ENCODE measurements at regions not wholly inside any gene's neighbourhood (a gene's known extent, or its start where the extent isn't known, plus 50 kb on each side); places are given as distances from the start of the nearest gene placed in this dataset.

GRCh38 chr3:55407426-55407820 lies 79.7 kb downstream of the WNT5A start:
- Mint-ChIP-seq H3K9me3 (no peaks in the 10 kb centered on the region), H3K27ac (no peak overlapping the region), H3K4me1 (no peaks in the 10 kb centered on the region), H3K4me3 (no peak overlapping the region), H3K27me3 (ENCODE audit: low read depth) (no peaks in the 10 kb centered on the region), H3K36me3 (no peaks in the 10 kb centered on the region)
- DNase-seq (ENCODE audit: low spot score): no peak
- no peak for TF ChIP-seq ARID4B (CRISPR knock-in tag; IDR thresholded peaks at IDR 0.05; ENCODE audit: borderline replicate concordance)
- TF ChIP-seq CREM (CRISPR knock-in tag; IDR thresholded peaks at IDR 0.05): no peak
- no peak for TF ChIP-seq E2F5 (CRISPR knock-in tag; IDR thresholded peaks at IDR 0.05)
- no peak for TF ChIP-seq NFATC4 (CRISPR knock-in tag; IDR thresholded peaks at IDR 0.05)
- no peak for TF ChIP-seq IRF1 (CRISPR knock-in tag; IDR thresholded peaks at IDR 0.05)
- no peak for TF ChIP-seq ZBTB43 (CRISPR knock-in tag; IDR thresholded peaks at IDR 0.05)
- ChIA-PET CTCF (no interaction called here), POLR2A (no interaction called here)
- ATAC-seq: no peak

GRCh38 chr3:55406696-55407425 lies 80.2 kb downstream of the WNT5A start:
- no peak overlapping the region for H3K4me3 Mint-ChIP-seq
- no peaks in the 10 kb centered on the region for H3K27me3 Mint-ChIP-seq (ENCODE audit: low read depth)
- ATAC-seq (no peak), DNase-seq (ENCODE audit: low spot score) (no peak)
- POLR2A ChIA-PET: no interaction called here
- no peak overlapping the region for H3K27ac Mint-ChIP-seq
- CTCF ChIA-PET: interaction anchor here (1.7 to 1.8 kb wide), 2 partner anchors 28 to 46 kb away, joined by 4 to 5 read pairs; no protein-coding TSS in a partner anchor
- no peaks in the 10 kb centered on the region for H3K36me3 Mint-ChIP-seq
- TF ChIP-seq MAX (CRISPR knock-in tag; IDR thresholded peaks at IDR 0.05): no peak
- no peak for TF ChIP-seq ZNF671 (CRISPR knock-in tag; IDR thresholded peaks at IDR 0.05)
- TF ChIP-seq NFE2L1 (CRISPR knock-in tag; IDR thresholded peaks at IDR 0.05): no peak
- no peak for TF ChIP-seq SMAD4 (CRISPR knock-in tag; IDR thresholded peaks at IDR 0.05)
- no peak for TF ChIP-seq ATF3 (CRISPR knock-in tag; conservative IDR thresholded peaks at IDR 0.05)
- TF ChIP-seq NR3C1 (CRISPR knock-in tag; conservative IDR thresholded peaks at IDR 0.05; ENCODE audit: low read depth): no peak
- no peak for TF ChIP-seq ZNF281 (CRISPR knock-in tag; IDR thresholded peaks at IDR 0.05)
- no peak for TF ChIP-seq PRRX2 (CRISPR knock-in tag; IDR thresholded peaks at IDR 0.05)
- no peaks in the 10 kb centered on the region for H3K4me1 Mint-ChIP-seq
- no peaks in the 10 kb centered on the region for H3K9me3 Mint-ChIP-seq
